WTC11 (cell line): ENCODE measurements at regions not wholly inside any gene's neighbourhood (a gene's known extent, or its start where the extent isn't known, plus 50 kb on each side); places are given as distances from the start of the nearest gene placed in this dataset.

ENCODE experiments used
- ATAC-seq: fragments of 200-7000 bp; cut with Tn5 transposase; 2 replicates; pipeline ENCODE4 v1.10.0; 2021; ENCODE audit warnings: mild to moderate bottlenecking, moderate library complexity
- CTCF ChIA-PET: fragments of 300-600 bp; sonication (Branson Sonifier 250); formaldehyde crosslinking; loops from one replicate; lab custom pipeline; 2021; ENCODE audit warnings: antibody characterized with exemption; lab: Charles Lee
- POLR2A ChIA-PET: fragments of 350-600 bp; sonication (Branson Sonifier 250); formaldehyde crosslinking; loops from one replicate; lab custom pipeline; 2021; ENCODE audit warnings: antibody characterized with exemption; lab: Charles Lee
- DNase-seq: peaks from one replicate; pipeline ENCODE4 v3.0.0; 2021; ENCODE audit warnings: low spot score
- H3K27ac Mint-ChIP-seq: 2 replicates; pipeline ENCODE4 v1.8.0; 2021; ENCODE audit warnings: mixed read lengths
- H3K27me3 Mint-ChIP-seq: 2 replicates; pipeline ENCODE4 v1.8.0; 2021; ENCODE audit warnings: low read depth, mild to moderate bottlenecking, moderate library complexity, mixed read lengths
- H3K36me3 Mint-ChIP-seq: 2 replicates; pipeline ENCODE4 v1.8.0; 2021; ENCODE audit warnings: mixed read lengths
- H3K4me1 Mint-ChIP-seq: 2 replicates; pipeline ENCODE4 v1.8.0; 2022; ENCODE audit warnings: mixed read lengths
- H3K4me3 Mint-ChIP-seq: 2 replicates; pipeline ENCODE4 v1.8.0; 2021; ENCODE audit warnings: mild to moderate bottlenecking, moderate library complexity, mixed read lengths
- H3K9me3 Mint-ChIP-seq: 2 replicates; pipeline ENCODE4 v1.8.0; 2021; ENCODE audit warnings: mixed read lengths
- ATF1 ChIP-seq: sonication (generic); formaldehyde crosslinking; IDR thresholded peaks from 2 replicates; pipeline ENCODE4 v1.8.1; 2023; ENCODE audit warnings: mild to moderate bottlenecking, moderate library complexity, missing genetic modification reagents
- CBFB ChIP-seq: sonication (generic); formaldehyde crosslinking; IDR thresholded peaks from 2 replicates; pipeline ENCODE4 v1.8.1; 2022; ENCODE audit warnings: mild to moderate bottlenecking, low read depth, missing genetic modification reagents
- E2F4 ChIP-seq: sonication (generic); formaldehyde crosslinking; IDR thresholded peaks from 2 replicates; pipeline ENCODE4 v1.8.1; 2022; ENCODE audit warnings: low read depth, mild to moderate bottlenecking, moderate library complexity, missing genetic modification reagents, borderline replicate concordance
- E2F5 ChIP-seq: sonication (generic); formaldehyde crosslinking; IDR thresholded peaks from 2 replicates; pipeline ENCODE4 v1.8.1; 2022; ENCODE audit warnings: mild to moderate bottlenecking, moderate library complexity, missing genetic modification reagents
- ETV6 ChIP-seq: sonication (generic); formaldehyde crosslinking; IDR thresholded peaks from 2 replicates; pipeline ENCODE4 v1.8.1; 2022; ENCODE audit warnings: mild to moderate bottlenecking, missing genetic modification reagents
- HMGXB4 ChIP-seq: sonication (generic); formaldehyde crosslinking; IDR thresholded peaks from 2 replicates; pipeline ENCODE4 v1.8.1; 2023; ENCODE audit warnings: mild to moderate bottlenecking, moderate library complexity, missing genetic modification reagents
- JUN ChIP-seq: sonication (generic); formaldehyde crosslinking; IDR thresholded peaks from 2 replicates; pipeline ENCODE4 v1.8.0; 2023; ENCODE audit warnings: mild to moderate bottlenecking, missing genetic modification reagents
- NFATC4 ChIP-seq: fragments of 250-450 bp; sonication (Bioruptor Pico); IDR thresholded peaks from 2 replicates; pipeline ENCODE4 v1.9.0; 2021; ENCODE audit warnings: mild to moderate bottlenecking
- NFYB ChIP-seq: sonication (generic); formaldehyde crosslinking; conservative IDR thresholded peaks from 2 replicates; pipeline ENCODE4 v1.8.0; 2022; ENCODE audit warnings: low read depth, missing genetic modification reagents
- NR2C2 ChIP-seq: sonication (generic); formaldehyde crosslinking; IDR thresholded peaks from 2 replicates; pipeline ENCODE4 v1.8.0; 2022; ENCODE audit warnings: mild to moderate bottlenecking, missing genetic modification reagents
- TCF7 ChIP-seq: sonication (generic); formaldehyde crosslinking; IDR thresholded peaks from 2 replicates; pipeline ENCODE4 v1.8.0; 2022; ENCODE audit warnings: mild to moderate bottlenecking, low read depth, missing genetic modification reagents, moderate library complexity
- USF1 ChIP-seq: sonication (generic); formaldehyde crosslinking; IDR thresholded peaks from 2 replicates; pipeline ENCODE4 v1.8.0; 2022; ENCODE audit warnings: mild to moderate bottlenecking, missing genetic modification reagents
- ZNF281 ChIP-seq: sonication (generic); formaldehyde crosslinking; IDR thresholded peaks from 2 replicates; pipeline ENCODE4 v1.8.0; 2023; ENCODE audit warnings: mild to moderate bottlenecking, missing genetic modification reagents

GRCh38 chr5:60505373-60506171 lies 194.4 kb downstream of the DEPDC1B start:
- DNase-seq (no peak), ATAC-seq (no peak)
- Mint-ChIP-seq H3K4me1 (peaks cover 7% of the 10 kb centered on the region), H3K27ac (no peak overlapping the region), H3K36me3 (no peaks in the 10 kb centered on the region), H3K9me3 (peaks cover 4% of the 10 kb centered on the region), H3K27me3 (no peaks in the 10 kb centered on the region), H3K4me3 (no peak overlapping the region)
- no peak for TF ChIP-seq ZNF281 (CRISPR knock-in tag)
- no peak for TF ChIP-seq JUN (CRISPR knock-in tag)
- no peak for TF ChIP-seq USF1 (CRISPR knock-in tag)
- TF ChIP-seq E2F4 (CRISPR knock-in tag): no peak
- TF ChIP-seq NFATC4 (CRISPR knock-in tag): no peak
- no peak for TF ChIP-seq CBFB
- no peak for TF ChIP-seq NR2C2
- ChIA-PET CTCF (no interaction called here), POLR2A (no interaction called here)

GRCh38 chr5:60504342-60504741 lies 195.6 kb downstream of the DEPDC1B start:
- no peaks in the 10 kb centered on the region for H3K36me3 Mint-ChIP-seq
- H3K27ac Mint-ChIP-seq: no peak overlapping the region
- no peak for TF ChIP-seq ATF1
- TF ChIP-seq E2F5: no peak
- TF ChIP-seq ETV6 (CRISPR knock-in tag): no peak
- H3K9me3 Mint-ChIP-seq: peaks cover 4% of the 10 kb centered on the region
- DNase-seq: no peak
- H3K4me3 Mint-ChIP-seq: no peak overlapping the region
- H3K27me3 Mint-ChIP-seq: no peaks in the 10 kb centered on the region
- ATAC-seq: no peak
- ChIA-PET POLR2A (no interaction called here), CTCF (no interaction called here)
- H3K4me1 Mint-ChIP-seq: peaks cover 5% of the 10 kb centered on the region

GRCh38 chr5:60503771-60504170 lies 196.2 kb downstream of the DEPDC1B start:
- CTCF ChIA-PET: no interaction called here
- no peak overlapping the region for H3K27ac Mint-ChIP-seq
- no peak for ATAC-seq
- no peaks in the 10 kb centered on the region for H3K36me3 Mint-ChIP-seq
- peaks cover 4% of the 10 kb centered on the region for H3K9me3 Mint-ChIP-seq
- no peaks in the 10 kb centered on the region for H3K27me3 Mint-ChIP-seq
- peaks cover 11% of the 10 kb centered on the region for H3K4me1 Mint-ChIP-seq
- no peak overlapping the region for H3K4me3 Mint-ChIP-seq
- POLR2A ChIA-PET: no interaction called here
- TF ChIP-seq TCF7 (CRISPR knock-in tag): no peak
- TF ChIP-seq HMGXB4 (CRISPR knock-in tag): no peak
- TF ChIP-seq NFYB: no peak
- TF ChIP-seq, all 79 proteins: peak for 0
- DNase-seq: no peak
